ENCODE measurements at regions not wholly inside any gene's neighbourhood (a gene's known extent, or its start where the extent isn't known, plus 50 kb on each side); places are given as distances from the start of the nearest gene placed in this dataset.

GRCh38 chr2:155633060-155633839 is 699.3 kb downstream of the NR4A2 start:
- Histone ChIP-seq H3K4me3 (no peak overlapping the region), H3K9me3 (replicated peaks) (no peaks in the 10 kb centered on the region), H3K36me3 (no peaks in the 10 kb centered on the region), H3K4me1 (no peaks in the 10 kb centered on the region), H3K27me3 (ENCODE audit: low read depth) (no peaks in the 10 kb centered on the region), H3K27ac (replicated peaks) (no peak overlapping the region)
- DNase-seq: no peak
- intact Hi-C loops (cut with micrococcal nuclease): no loop called here
- no peak for TF ChIP-seq CTCF (IDR thresholded peaks at IDR 0.05; ENCODE audit: borderline replicate concordance)

GRCh38 chr2:155630760-155631159 is 701.8 kb downstream of the NR4A2 start:
- Histone ChIP-seq H3K27me3 (ENCODE audit: low read depth) (no peaks in the 10 kb centered on the region), H3K36me3 (no peaks in the 10 kb centered on the region), H3K4me1 (no peaks in the 10 kb centered on the region), H3K27ac (replicated peaks) (no peak overlapping the region), H3K4me3 (no peak overlapping the region), H3K9me3 (replicated peaks) (no peaks in the 10 kb centered on the region)
- intact Hi-C loops (cut with micrococcal nuclease): no loop called here
- no peak for TF ChIP-seq CTCF (IDR thresholded peaks at IDR 0.05; ENCODE audit: borderline replicate concordance)
- DNase-seq: no peak

- Histone ChIP-seq H3K4me1 (no peaks in the 10 kb centered on the region), H3K36me3 (no peaks in the 10 kb centered on the region), H3K9me3 (replicated peaks) (no peaks in the 10 kb centered on the region), H3K27ac (replicated peaks) (no peak overlapping the region), H3K27me3 (ENCODE audit: low read depth) (no peaks in the 10 kb centered on the region), H3K4me3 (no peak overlapping the region)
- intact Hi-C loops (cut with micrococcal nuclease): no loop called here
- DNase-seq: no peak
- no peak for TF ChIP-seq CTCF (IDR thresholded peaks at IDR 0.05; ENCODE audit: borderline replicate concordance)
These were observed 710.1 kb downstream of the NR4A2 start for GRCh38 chr2:155622443-155622842.

GRCh38 chr2:155600914-155601760 is 731.4 kb downstream of the NR4A2 start:
- no peak for TF ChIP-seq CTCF (IDR thresholded peaks at IDR 0.05; ENCODE audit: borderline replicate concordance)
- H3K27me3 ChIP-seq (ENCODE audit: low read depth): no peaks in the 10 kb centered on the region
- peaks cover 60% of the 10 kb centered on the region for H3K9me3 ChIP-seq (replicated peaks)
- no peak for DNase-seq
- H3K27ac ChIP-seq (replicated peaks): no peak overlapping the region
- no peak overlapping the region for H3K4me3 ChIP-seq
- intact Hi-C loops (cut with micrococcal nuclease): no loop called here
- H3K36me3 ChIP-seq: no peaks in the 10 kb centered on the region
- H3K4me1 ChIP-seq: no peaks in the 10 kb centered on the region

GRCh38 chr2:155600296-155600695 is 732.2 kb downstream of the NR4A2 start:
- Histone ChIP-seq H3K36me3 (no peaks in the 10 kb centered on the region), H3K27ac (replicated peaks) (no peak overlapping the region), H3K4me3 (no peak overlapping the region), H3K9me3 (replicated peaks) (peaks cover 68% of the 10 kb centered on the region), H3K4me1 (no peaks in the 10 kb centered on the region), H3K27me3 (ENCODE audit: low read depth) (no peaks in the 10 kb centered on the region)
- no peak for DNase-seq
- no peak for TF ChIP-seq CTCF (IDR thresholded peaks at IDR 0.05; ENCODE audit: borderline replicate concordance)
- intact Hi-C loops (cut with micrococcal nuclease): no loop called here

All from left ventricle myocardium inferior (tissue), 1 donor.